HCT116 (cell line): ENCODE measurements at regions not wholly inside any gene's neighbourhood (a gene's known extent, or its start where the extent isn't known, plus 50 kb on each side); places are given as distances from the start of the nearest gene placed in this dataset.

Experiments used
- ATAC-seq: fragments of 200-7000 bp; cut with Tn5 transposase; 2 replicates; pipeline ENCODE4 v1.9.1; 2020; ENCODE audit warnings: mild to moderate bottlenecking, moderate library complexity
- BruUV-seq: library from RNA; stranded (reverse); fragments of 400-500 nt; replicated peaks from 2 replicates; lab custom pipeline; 2021; lab: Mats Ljungman, UMichigan
- CTCF ChIA-PET: fragments of 300-600 bp; sonication (Branson Sonifier 250); formaldehyde crosslinking; loops from one replicate; lab custom pipeline; 2021; ENCODE audit warnings: antibody characterized with exemption; lab: Charles Lee
- POLR2A ChIA-PET: fragments of 300-600, 350-600 bp; sonication (Branson Sonifier 250); formaldehyde crosslinking; loops from one replicate; lab custom pipeline; 2021; ENCODE audit warnings: antibody characterized with exemption; lab: Charles Lee
- RAD21 ChIA-PET, 2 experiments: fragments of 300-600 bp; sonication (Branson Sonifier 250); formaldehyde crosslinking; loops; one replicate each; lab custom pipeline; 2023; ENCODE audit warnings: low total read pairs in 2 of 2; ENCODE audit not compliant: uncharacterized antibody in 2 of 2, unreplicated experiment in 2 of 2, low non-redundant PET in 1 of 2; lab: Charles Lee
- DNase-seq: peaks from one replicate; pipeline ENCODE4 v3.0.0-alpha.2; 2010; ENCODE audit warnings: low read depth, low spot score
- H2AFZ ChIP-seq: fragments of 200-600 bp; shearing (Covaris generic), sonication (generic); 2 replicates; pipeline ENCODE4 v1.6.1; 2017; ENCODE audit warnings: low read depth, mixed run types, mixed read lengths, antibody characterized with exemption, low read length; ENCODE audit not compliant: poor library complexity, severe bottlenecking
- H3K27ac ChIP-seq: 2 replicates; pipeline ENCODE4 v1.5.1; 2012; ENCODE audit warnings: low read depth, low read length
- H3K27me3 ChIP-seq: fragments of 200-600 bp; sonication (generic); 2 replicates; pipeline ENCODE4 v1.6.1; 2016; ENCODE audit warnings: mixed run types, low read length, mixed read lengths; ENCODE audit not compliant: insufficient read depth
- H3K36me3 ChIP-seq, 2 experiments: fragments of 200-500 bp in 1 of 2; fragments of 200-600 bp in 1 of 2; sonication (Bioruptor generic) in 1 of 2; sonication (generic) in 1 of 2; 2 replicates each; pipeline versions ENCODE4 v1.5.1 to v1.6.1; 2014 to 2016; ENCODE audit warnings: low read length in 2 of 2, inconsistent platforms in 1 of 2, mixed read lengths in 1 of 2, mixed run types in 1 of 2; ENCODE audit not compliant: insufficient read depth in 2 of 2, control insufficient read depth in 1 of 2
- H3K4me1 ChIP-seq, 2 experiments: fragments of 200-600 bp in 1 of 2; sonication (generic) in 1 of 2; 2 replicates each; pipeline versions ENCODE4 v1.5.1 to v1.6.1; 2012 to 2017; ENCODE audit warnings: low read length in 2 of 2, inconsistent platforms in 1 of 2, mild to moderate bottlenecking in 1 of 2, mixed read lengths in 1 of 2, mixed run types in 1 of 2, moderate library complexity in 1 of 2; ENCODE audit not compliant: insufficient read depth in 2 of 2, control insufficient read depth in 1 of 2
- H3K4me2 ChIP-seq: fragments of 200-600 bp; sonication (generic); 2 replicates; pipeline ENCODE4 v1.6.1; 2017; ENCODE audit warnings: mixed run types, low read length, mixed read lengths
- H3K4me3 ChIP-seq, 2 experiments: fragments of 200-600 bp in 1 of 2; sonication (generic) in 1 of 2; replicated peaks in 1 of 2; 2 replicates each; pipeline ENCODE4 v1.5.1; 2011 to 2016; ENCODE audit warnings: low read length in 2 of 2, control low read depth in 1 of 2, low read depth in 1 of 2, mild to moderate bottlenecking in 1 of 2, mixed read lengths in 1 of 2, mixed run types in 1 of 2
- H3K79me2 ChIP-seq: fragments of 200-600 bp; sonication (generic); 2 replicates; pipeline ENCODE4 v1.6.1; 2017; ENCODE audit warnings: mild to moderate bottlenecking, mixed run types, low read length, moderate library complexity, mixed read lengths; ENCODE audit not compliant: insufficient read depth
- H3K9ac ChIP-seq: fragments of 200-600 bp; sonication (generic); 2 replicates; pipeline ENCODE4 v1.6.1; 2016; ENCODE audit warnings: low read length, mixed read lengths
- H3K9me2 ChIP-seq: fragments of 200-600 bp; sonication (generic), shearing (Covaris generic); 2 replicates; pipeline ENCODE4 v1.6.1; 2017; ENCODE audit warnings: mixed run types, mild to moderate bottlenecking, moderate library complexity; ENCODE audit not compliant: insufficient read depth
- H3K9me3 ChIP-seq, 2 experiments: fragments of 200-500 bp in 1 of 2; fragments of 200-600 bp in 1 of 2; sonication (Bioruptor generic) in 1 of 2; sonication (generic) in 1 of 2; 2 replicates each; pipeline ENCODE4 v1.6.1; 2014 to 2017; ENCODE audit warnings: low read length in 2 of 2, mixed read lengths in 2 of 2, inconsistent platforms in 1 of 2, low read depth in 1 of 2, mild to moderate bottlenecking in 1 of 2, mixed run types in 1 of 2, moderate library complexity in 1 of 2; ENCODE audit not compliant: control insufficient read depth in 1 of 2, insufficient read depth in 1 of 2
- H4K20me1 ChIP-seq: fragments of 200-600 bp; sonication (generic), shearing (Covaris generic); 2 replicates; pipeline ENCODE4 v1.6.1; 2017; ENCODE audit warnings: mixed run types, mild to moderate bottlenecking, moderate library complexity; ENCODE audit not compliant: insufficient read depth
- CTCF ChIP-seq, 3 experiments: fragments of 200-600 bp in 1 of 3; sonication (generic) in 1 of 3; IDR thresholded peaks in 2 of 3; conservative IDR thresholded peaks in 1 of 3; 2 replicates each; pipeline ENCODE4 v1.5.1; 2012 to 2017; ENCODE audit warnings: low read depth in 2 of 3, low read length in 2 of 3, antibody characterized with exemption in 1 of 3, borderline replicate concordance in 1 of 3, control low read depth in 1 of 3, mild to moderate bottlenecking in 1 of 3, mixed read lengths in 1 of 3, mixed run types in 1 of 3, moderate library complexity in 1 of 3; ENCODE audit not compliant: insufficient read depth in 1 of 3
- POLR2AphosphoS5 ChIP-seq: IDR thresholded peaks from 2 replicates; pipeline ENCODE4 v1.6.1; 2011; ENCODE audit warnings: mild to moderate bottlenecking, low read depth, low read length, moderate library complexity
- ZBTB33 ChIP-seq: IDR thresholded peaks from 2 replicates; pipeline ENCODE4 v1.6.1; 2011; ENCODE audit warnings: mild to moderate bottlenecking, low read length, moderate library complexity; ENCODE audit not compliant: insufficient replicate concordance; ENCODE audit errors: extremely low read depth
- ZNF274 ChIP-seq: fragments of 200-500 bp; sonication (Bioruptor generic); IDR thresholded peaks from 2 replicates; pipeline ENCODE4 v1.6.1; 2014; ENCODE audit warnings: mild to moderate bottlenecking, low read depth, low read length, inconsistent platforms
- intact Hi-C: fragments of 100-400 bp; cut with micrococcal nuclease; formaldehyde crosslinking; loops from 2 replicates; pipeline ENCODE4 v1.10.0; 2022

GRCh38 chr11:32213223-32213622 is 122.3 kb downstream of the RCN1 start (continued):
- no peak for TF ChIP-seq ZNF274

GRCh38 chr11:32215157-32215556 is 124.3 kb downstream of the RCN1 start:
- ChIA-PET RAD21 (no interaction called here), CTCF (interaction anchor here (1.0 to 1.5 kb wide), 2 partner anchors 8 to 15 kb away, joined by 3 to 4 read pairs; no protein-coding TSS in a partner anchor)
- peak; percentile 75 for ATAC-seq

More at GRCh38 chr11:32215157-32215556, 124.3 kb downstream of the RCN1 start:
- Histone ChIP-seq H3K27me3 (peaks cover 31% of the 10 kb centered on the region; the same call in 1 of the 2 replicates), H3K79me2 (no peaks in the 10 kb centered on the region), H3K27ac (no peak overlapping the region), H3K9ac (no peak overlapping the region), H4K20me1 (no peaks in the 10 kb centered on the region), H3K4me3 (no peak overlapping the region), H3K36me3 (no peaks in the 10 kb centered on the region), H3K4me2 (no peak overlapping the region), H3K9me3 (no peaks in the 10 kb centered on the region), H2AFZ (no peak overlapping the region), H3K4me1 (no peaks in the 10 kb centered on the region), H3K9me2 (no peaks in the 10 kb centered on the region)
- BruUV-seq: no TSS peak
- POLR2A ChIA-PET: no interaction called here
- no peak for TF ChIP-seq ZBTB33
- TF ChIP-seq POLR2AphosphoS5: no peak
- TF ChIP-seq CTCF (IDR thresholded peaks at IDR 0.05 in 2 of 3, conservative IDR thresholded peaks at IDR 0.05 in 1 of 3; ENCODE audit: borderline replicate concordance in 1 of 3, insufficient read depth in 1 of 3, low read depth in 2 of 3, low read length in 2 of 3): peak in 2 of 3 experiments; percentile 15 to 48; a peak in 3 of 6 replicates
- intact Hi-C loops: no loop called here
- no peak for DNase-seq
